SK-N-MC (cell line): ENCODE measurements at regions not wholly inside any gene's neighbourhood (a gene's known extent, or its start where the extent isn't known, plus 50 kb on each side); places are given as distances from the start of the nearest gene placed in this dataset.

Experiments used
- EZH2 ChIP-seq: fragments of 200-600 bp; sonication (generic); IDR thresholded peaks from one replicate; pipeline ENCODE4 v1.6.1; 2017; ENCODE audit warnings: antibody characterized with exemption
- POLR2AphosphoS5 ChIP-seq: IDR thresholded peaks from 2 replicates; pipeline ENCODE4 v1.6.1; 2012; ENCODE audit warnings: mild to moderate bottlenecking, low read depth, low read length, borderline replicate concordance

- TF ChIP-seq POLR2AphosphoS5 (no peak), EZH2 (no peak)
Measured at GRCh38 chr5:18712936-18713485, 1078.8 kb downstream of the TAF11L14 start.
